Dermis microvascular lymphatic vessel endothelial cell (primary cell): ENCODE measurements at regions not wholly inside any gene's neighbourhood (a gene's known extent, or its start where the extent isn't known, plus 50 kb on each side); places are given as distances from the start of the nearest gene placed in this dataset.

Experiments used
- DNase-seq, 2 donors: peaks; one replicate each; pipeline versions ENCODE4 v3.0.0 to v3.0.0-alpha.2; 2010; ENCODE audit warnings: low read depth in 2 of 2

DNA sequence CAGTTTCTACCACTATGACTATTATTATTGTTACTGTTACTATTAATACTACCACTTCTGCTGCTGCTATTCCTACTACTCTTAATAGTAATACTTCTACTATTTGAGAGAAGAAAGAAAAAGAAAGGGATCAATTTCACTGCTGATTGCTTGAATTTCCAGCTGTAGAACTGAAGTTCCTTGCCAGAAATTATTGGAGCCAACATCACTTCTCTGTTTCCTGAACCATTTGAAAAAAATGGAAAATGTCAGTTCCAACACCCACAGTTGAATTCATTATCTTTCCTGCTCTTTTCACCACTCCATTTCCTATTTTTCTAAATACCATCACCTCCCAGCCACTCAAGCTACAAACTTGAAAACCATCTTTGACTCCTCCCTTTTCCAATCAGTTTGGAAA is 54.1 kb upstream of the PIK3C2G start:
- DNase-seq = no peak

DNA sequence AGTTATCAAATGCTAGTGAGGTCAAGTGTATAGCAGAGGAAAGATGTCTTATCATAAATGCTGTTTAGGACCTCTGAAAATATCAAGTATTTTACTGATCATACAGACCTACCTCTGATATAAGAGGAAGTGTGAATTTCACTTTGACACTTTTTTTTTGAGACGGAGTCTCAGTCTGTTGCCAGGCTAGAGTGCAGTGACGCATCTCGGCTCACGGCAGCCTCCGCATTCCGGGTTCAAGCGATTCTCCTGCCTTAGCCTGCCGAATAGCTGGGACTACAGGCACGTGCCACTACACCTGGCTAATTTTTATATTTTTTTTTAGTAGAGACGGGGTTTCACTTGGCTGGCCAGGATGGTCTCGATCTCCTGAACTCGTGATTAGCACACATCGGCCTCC is 55.1 kb upstream of the PIK3C2G start:
- no peak for DNase-seq

DNA sequence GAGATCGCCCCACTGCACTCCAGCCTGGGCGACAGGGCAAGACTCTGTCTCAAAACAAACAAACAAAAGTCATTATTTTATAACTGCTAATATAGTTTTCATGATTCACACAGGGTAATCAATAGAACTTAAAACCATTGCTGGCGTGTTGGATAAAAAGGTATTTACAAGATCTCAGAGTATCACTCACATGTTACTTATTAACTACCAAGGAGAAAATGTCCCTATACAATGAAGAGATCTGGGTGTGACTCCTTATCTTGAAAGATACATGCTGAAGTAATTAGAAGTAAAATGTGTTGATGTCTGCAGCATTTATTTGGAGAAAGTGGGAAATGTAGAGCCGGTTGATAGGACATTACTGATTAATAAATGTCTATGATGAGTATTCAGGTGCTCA is 57.3 kb upstream of the PIK3C2G start:
- no peak for DNase-seq

DNA sequence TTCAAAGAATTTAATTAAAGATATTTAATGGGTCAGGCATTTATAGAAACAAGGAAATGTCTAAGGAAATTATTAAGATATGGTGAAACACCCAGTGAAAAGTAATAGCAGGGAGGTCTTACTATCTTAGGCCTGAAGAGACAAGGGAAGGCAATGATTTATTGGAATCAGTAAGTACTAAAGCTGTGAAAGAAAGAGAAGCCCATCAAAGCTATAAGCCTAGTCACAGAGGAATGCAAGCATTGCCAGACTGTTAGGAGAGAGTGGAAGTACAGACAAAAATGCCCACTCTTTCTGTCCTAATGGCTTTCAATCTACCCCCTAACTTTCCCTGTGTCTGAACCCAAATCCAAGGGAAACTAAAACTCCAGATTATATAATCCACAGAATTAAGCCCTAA is 69.2 kb upstream of the PIK3C2G start:
- no peak for DNase-seq

DNA sequence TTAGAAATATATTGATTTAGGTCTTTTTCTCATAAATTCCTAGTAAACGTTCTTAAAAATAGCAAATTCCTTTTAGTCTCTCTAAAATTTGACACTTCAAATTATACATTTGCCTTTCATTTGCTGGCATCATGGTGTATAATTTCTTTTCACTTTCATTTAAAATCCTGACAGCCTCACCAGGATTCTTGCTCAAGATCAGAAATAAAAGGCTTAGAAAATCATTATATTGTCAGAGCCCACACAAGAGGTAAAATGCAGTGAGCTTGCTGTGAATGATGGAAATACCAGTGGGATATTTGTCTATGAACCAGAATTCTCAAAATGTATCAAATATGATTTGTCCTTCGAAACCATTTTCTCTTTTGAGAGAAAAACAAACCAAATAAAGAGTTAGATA is 78.2 kb upstream of the PIK3C2G start:
- DNase-seq = no peak

DNA sequence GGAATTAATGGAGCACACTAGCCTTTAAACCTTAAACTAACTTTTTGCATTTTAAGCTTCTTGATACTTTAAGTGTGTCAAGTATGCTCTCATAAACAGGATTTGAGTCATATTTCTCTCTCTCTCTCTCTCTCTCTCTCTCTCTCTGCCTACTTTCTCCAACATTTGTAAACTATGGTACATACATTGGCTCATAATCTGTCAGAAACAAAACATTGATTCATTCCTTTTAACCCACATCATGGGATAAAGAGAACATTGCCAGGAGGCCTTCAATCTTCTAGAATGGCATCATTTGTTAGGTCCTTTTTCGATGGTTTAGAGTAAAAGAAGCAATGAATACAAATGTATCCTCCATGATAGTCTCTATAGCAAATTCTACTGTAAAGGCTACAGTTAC is 81.6 kb upstream of the RERGL start:
- no peak for DNase-seq

DNA sequence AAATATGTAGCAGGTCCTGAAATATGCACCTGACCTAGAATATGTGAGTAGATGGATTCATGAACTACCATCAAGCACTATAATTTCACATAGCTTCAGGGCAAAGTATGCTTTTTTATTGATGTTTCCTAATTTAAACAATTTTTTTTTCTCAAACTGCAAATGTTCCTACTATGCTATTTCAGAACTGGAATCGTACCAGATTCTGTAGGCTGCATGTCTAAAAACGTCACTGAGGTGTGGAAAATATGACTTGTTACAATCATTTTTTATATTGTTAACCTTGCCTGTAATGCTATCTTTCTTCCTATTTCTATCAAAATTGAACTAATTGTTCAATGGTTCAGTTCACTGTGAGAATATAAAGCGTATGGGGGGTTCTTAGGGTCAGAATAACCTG is 78.0 kb upstream of the RERGL start:
- no peak for DNase-seq

DNA sequence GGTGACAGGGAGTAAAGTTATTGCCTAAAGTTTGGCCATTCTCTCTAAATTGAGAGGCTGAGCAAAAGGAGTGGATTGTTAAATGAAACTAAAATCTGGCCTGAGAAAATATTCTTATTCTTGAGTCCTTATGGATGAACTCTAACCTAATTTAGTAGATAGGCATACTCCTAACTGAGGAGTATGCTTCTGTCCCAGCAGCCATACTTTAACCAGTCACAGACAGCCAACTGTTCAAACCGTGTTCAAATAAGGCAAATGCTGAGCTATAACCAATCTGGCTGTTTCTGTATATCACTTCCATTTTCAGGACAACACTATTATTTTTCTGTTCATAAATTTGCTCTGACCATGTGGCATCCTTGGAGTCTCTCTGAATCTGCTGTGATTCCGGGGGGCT is 75.9 kb upstream of the RERGL start:
- DNase-seq = no peak

DNA sequence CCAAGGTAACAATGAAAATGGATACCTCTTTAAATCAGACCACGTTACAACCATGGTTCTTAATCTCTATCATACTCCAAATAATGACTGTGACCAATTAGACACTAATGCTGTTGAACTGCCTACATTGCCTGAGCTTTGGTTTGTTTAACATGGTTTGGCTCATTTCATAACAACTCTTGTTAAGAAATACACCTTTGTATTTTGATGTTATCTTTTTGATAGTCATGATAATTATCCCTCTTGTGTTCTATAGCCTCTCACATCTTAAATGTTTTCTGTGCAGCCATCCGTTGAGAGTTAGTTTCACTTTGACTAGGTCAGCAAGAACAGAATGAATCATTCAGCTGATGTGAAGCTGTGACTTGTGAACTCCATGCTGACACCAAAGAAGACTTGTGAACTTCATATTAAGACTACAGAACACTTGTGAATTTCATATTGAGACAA is 75.5 kb upstream of the RERGL start:
- no peak for DNase-seq

DNA sequence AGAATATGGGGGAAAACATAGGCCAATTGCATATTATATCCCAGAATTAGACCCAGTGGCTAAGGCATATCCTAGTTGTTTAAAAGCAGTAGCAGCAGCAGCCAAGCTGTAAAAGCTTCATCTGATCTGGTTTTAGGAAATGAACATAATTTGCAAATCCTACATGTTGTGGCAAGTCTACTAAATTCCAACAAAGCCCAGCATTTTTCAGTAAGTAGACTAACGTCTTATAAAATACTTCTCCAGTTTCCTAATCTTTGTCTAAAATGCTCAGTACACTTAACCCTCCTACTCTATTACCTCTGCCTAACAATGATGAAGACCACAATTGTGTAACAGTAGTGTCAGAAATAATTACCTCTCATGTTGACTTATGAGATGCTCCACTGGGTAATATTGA is 70.9 kb upstream of the RERGL start:
- no peak for DNase-seq

DNA sequence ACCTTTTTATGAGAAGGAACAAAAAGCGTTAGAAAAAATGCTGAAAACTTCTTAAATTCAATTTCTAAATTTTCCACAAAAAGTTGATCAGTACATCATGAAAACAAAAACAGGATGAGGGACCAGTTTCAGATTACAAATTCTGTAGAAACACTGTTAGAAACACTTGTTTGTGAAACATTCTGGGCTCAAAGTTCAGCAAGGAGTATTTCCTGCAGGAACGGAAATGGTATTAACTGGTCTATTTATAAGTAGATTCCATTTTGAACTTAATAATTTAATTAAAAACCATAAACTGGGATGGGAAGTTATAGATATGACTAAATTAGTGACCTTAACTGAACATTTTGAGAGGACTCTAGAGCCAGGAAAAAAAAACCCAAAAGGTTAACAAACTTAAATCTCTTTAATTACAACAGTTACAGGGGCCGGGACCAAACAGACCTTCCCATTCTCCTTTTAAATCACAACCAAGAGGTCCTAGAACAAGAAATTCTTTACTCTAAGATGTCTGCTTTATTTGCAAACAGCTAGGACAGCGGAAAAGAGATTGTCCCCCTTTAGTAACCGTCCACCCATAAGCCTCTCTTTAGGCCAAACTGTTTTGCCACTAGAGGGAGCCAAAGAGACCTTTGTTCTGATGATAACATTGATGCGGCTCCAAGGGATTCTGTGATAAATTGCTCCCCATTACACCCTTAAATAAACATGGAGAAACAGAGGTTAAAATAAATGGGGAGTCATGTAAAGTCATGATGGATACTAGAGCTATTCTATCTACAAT is 69.0 kb upstream of the RERGL start:
- DNase-seq = peak; percentile 9 to 34

DNA sequence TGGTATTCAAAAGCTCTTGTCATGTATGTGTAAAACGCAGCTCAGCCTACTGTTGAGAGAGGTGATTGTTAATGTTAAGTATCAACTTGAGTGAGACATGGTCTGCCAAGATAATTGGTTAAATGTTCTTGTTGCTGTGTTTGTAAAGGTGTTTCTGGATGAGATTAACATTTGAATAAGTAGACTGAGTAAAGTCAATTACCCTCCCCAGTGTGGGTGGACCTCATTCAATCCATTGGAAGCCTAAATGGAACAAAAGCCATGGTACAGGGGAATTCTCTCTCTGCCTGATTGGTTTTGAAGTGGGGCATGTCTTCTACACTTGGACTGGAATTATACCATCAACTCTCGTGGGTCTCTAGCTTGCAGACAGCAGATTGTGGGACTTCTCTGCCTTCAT is 63.8 kb upstream of the RERGL start:
- no peak for DNase-seq

DNA sequence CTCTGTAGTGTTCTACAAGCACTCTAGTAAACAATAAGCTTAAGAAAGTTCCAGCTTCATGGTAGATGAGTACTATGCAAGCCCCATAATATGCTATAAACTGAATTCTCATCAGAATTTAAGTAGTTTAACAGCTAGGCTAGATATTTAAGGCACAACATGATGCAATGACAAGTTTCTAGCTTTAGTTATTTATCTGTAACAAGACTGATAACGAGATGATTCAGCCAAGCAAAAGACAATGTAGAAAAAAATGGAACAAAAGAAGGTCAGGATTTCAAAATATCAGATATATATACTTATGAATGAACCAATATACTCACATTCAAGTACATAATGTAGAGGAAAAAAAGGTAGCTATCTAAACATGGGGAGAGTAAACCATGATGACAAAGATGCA is 61.0 kb upstream of the RERGL start:
- no peak for DNase-seq

DNA sequence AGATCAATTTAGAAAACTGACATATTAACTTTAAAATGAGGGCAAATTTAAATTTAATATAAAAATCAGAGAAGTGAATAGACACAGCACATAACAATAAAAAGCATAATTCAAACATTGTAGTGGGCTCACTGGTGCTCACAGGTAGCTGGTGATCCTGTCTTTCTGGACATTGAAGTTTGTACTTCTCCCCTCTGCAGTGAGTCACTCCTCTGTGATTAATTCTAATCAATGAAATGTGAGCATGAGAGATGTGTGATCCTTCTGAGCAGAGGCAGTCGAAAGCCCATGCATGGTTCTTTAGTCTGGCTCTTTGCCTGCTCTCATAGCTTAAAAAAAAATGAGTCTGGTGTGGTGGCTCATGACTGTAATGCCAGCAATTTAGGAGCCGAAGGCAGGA is 59.0 kb upstream of the RERGL start:
- no peak for DNase-seq

DNA sequence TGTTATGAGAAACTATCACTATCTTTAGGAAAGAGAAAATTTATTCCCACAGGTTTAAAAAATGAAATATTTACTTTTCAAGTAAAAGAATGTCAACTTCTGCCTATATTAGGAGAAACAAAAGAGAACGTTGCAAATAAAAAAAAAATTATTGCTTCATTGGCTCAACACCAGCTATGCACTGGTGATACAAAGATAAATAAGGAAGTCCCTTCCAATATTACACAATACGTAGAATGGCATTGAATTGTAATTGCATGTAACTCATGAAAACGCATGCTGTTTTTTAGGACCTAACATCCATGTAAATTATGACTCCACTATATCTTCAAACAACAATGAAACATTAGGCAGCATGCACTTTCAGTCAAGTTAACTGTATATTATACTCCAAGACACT is 56.4 kb upstream of the RERGL start:
- peak in 1 of 2 donors; percentile 36 for DNase-seq

DNA sequence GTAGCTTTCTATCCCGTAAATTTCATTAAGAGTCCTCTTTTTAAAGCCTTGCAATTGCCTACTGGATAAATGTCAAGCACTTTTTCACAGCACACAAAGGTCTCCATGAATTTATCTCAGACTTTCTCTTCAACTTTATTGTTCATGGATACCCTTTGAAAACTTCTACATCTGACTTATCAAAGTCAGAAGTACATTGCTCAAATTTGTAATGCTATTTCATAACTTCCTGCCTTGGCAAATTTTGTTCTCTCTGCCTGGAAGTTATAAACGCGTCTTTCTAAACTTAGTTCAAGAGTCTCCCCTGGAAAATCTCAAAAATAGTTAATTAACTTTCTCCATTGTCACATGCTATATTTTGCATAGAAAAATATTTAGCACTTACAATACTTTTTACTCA is 55.9 kb upstream of the RERGL start:
- DNase-seq = no peak

DNA sequence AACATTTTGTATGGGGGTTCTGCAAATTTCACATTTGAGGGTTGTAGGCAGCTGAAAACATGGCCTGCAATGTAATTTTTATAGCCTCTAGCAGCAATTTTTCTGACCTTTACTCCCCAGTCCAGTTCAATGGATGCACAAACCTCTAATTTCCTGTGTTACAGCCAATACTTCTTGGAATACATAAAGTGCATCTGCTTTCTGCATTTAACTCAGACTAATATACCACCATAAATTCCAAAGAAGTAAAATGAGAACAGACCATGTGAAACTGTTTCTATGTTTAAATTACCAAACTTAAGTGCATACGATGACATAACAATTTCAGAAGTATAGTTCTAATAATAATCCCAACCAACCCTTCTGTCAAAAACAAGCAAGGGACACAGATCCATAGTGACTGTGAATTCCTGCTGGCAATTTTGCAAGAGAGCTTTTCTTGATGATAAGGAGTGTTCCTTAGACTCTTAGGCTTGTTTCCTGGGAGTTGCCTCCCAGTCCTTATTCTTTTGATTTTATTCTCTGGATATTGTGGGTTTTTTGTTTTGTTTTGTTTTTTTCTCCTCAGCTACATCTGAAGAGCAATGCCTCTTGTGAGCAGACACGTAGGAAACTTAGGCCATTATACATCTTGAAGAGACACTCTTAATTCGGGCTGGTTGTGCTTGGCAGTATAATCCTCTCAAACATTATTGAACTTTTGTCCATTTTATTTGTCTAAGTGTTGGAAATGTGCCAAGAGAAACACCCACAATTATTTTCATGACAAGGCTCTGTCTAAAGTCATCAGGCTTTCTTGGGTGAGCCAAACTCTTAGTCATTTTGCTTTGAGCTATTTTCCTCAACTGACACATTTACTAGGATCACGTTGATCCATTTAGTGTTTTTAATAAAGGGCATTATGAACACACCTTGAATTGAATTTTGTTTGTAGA is 51.3 kb upstream of the RERGL start:
- peak in 1 of 2 donors; percentile 5 for DNase-seq

DNA sequence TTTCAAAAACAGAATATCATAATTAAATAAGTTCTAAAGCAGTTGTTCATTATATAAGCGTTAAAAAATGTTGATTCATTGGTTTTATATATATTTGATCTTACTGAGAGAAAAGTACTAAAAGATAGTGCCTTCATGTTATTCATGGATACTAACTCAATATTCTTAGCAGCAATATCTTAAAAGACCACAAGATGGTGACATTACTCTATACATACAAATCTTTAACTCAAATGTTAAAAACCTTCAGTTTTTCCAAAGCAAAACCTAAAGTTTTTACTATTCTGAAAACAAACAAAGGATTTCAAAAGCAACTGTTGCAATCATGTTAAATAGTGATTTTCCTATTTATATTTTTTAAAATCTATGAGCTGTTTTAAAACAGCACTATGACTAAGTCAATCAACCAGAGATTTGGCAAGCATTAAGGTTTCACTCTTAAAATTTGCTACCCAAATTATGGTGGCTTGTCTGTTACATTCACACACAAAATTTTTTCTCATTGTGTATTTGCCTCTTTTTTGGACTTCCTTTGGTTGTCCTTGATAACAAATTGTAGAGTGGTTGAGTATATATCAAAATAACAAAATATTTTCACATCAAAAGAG is 50.1 kb upstream of the RERGL start:
- DNase-seq = peak; percentile 21 to 26
